H9 (cell line): ENCODE measurements at regions not wholly inside any gene's neighbourhood (a gene's known extent, or its start where the extent isn't known, plus 50 kb on each side); places are given as distances from the start of the nearest gene placed in this dataset.

Experiments used
- DNase-seq: peaks from one replicate; pipeline ENCODE4 v3.0.0-alpha.2; 2017
- H2AFZ ChIP-seq: one replicate; pipeline ENCODE4 v1.6.1; 2013; ENCODE audit warnings: mild to moderate bottlenecking, low read length, control low read depth, moderate library complexity
- H2AK5ac ChIP-seq: 2 replicates; pipeline ENCODE4 v1.6.1; 2013; ENCODE audit warnings: low read length, control low read depth, mixed read lengths; ENCODE audit not compliant: insufficient read length
- H2BK120ac ChIP-seq: one replicate; pipeline ENCODE4 v1.6.1; 2013; ENCODE audit warnings: low read depth, mild to moderate bottlenecking, low read length, control low read depth, inconsistent platforms; ENCODE audit not compliant: poor library complexity, severe bottlenecking
- H2BK12ac ChIP-seq: 2 replicates; pipeline ENCODE4 v1.6.1; 2013; ENCODE audit warnings: low read length, control low read depth, mixed read lengths, low read depth; ENCODE audit not compliant: insufficient read length
- H2BK15ac ChIP-seq: 2 replicates; pipeline ENCODE4 v1.6.1; 2013; ENCODE audit warnings: low read depth, low read length, control low read depth
- H2BK20ac ChIP-seq: one replicate; pipeline ENCODE4 v1.6.1; 2013; ENCODE audit warnings: low read depth, mild to moderate bottlenecking, low read length, control low read depth, inconsistent platforms; ENCODE audit not compliant: poor library complexity, severe bottlenecking
- H2BK5ac ChIP-seq: 2 replicates; pipeline ENCODE4 v1.6.1; 2013; ENCODE audit warnings: low read length, control low read depth, mixed read lengths; ENCODE audit not compliant: insufficient read length
- H3K14ac ChIP-seq: 2 replicates; pipeline ENCODE4 v1.6.1; 2013; ENCODE audit warnings: low read length, control low read depth; ENCODE audit not compliant: insufficient read depth
- H3K18ac ChIP-seq: 2 replicates; pipeline ENCODE4 v1.6.1; 2013; ENCODE audit warnings: low read depth, mild to moderate bottlenecking, mixed read lengths, low read length, control low read depth; ENCODE audit not compliant: insufficient read length
- H3K23ac ChIP-seq: 2 replicates; pipeline ENCODE4 v1.6.1; 2013; ENCODE audit warnings: low read length, control low read depth, mixed read lengths, low read depth; ENCODE audit not compliant: insufficient read length
- H3K23me2 ChIP-seq: 2 replicates; pipeline ENCODE4 v1.6.1; 2013; ENCODE audit warnings: low read depth, mild to moderate bottlenecking, mixed read lengths, low read length, control low read depth; ENCODE audit not compliant: insufficient read length, poor library complexity, severe bottlenecking
- H3K27ac ChIP-seq: 2 replicates; pipeline ENCODE4 v1.5.1; 2013; ENCODE audit warnings: low read length, control low read depth, mixed read lengths, low read depth; ENCODE audit not compliant: insufficient read length
- H3K27me3 ChIP-seq: 2 replicates; pipeline ENCODE4 v1.6.1; 2013; ENCODE audit warnings: low read length, control low read depth, inconsistent platforms; ENCODE audit not compliant: insufficient read depth
- H3K4ac ChIP-seq: 2 replicates; pipeline ENCODE4 v1.6.1; 2013; ENCODE audit warnings: low read depth, mild to moderate bottlenecking, control low read depth, inconsistent platforms, low read length, moderate library complexity
- H3K4me1 ChIP-seq: 2 replicates; pipeline ENCODE4 v1.6.1; 2013; ENCODE audit warnings: low read length, control low read depth, inconsistent platforms; ENCODE audit not compliant: insufficient read depth
- H3K4me2 ChIP-seq: 2 replicates; pipeline ENCODE4 v1.6.1; 2013; ENCODE audit warnings: low read length, control low read depth, mixed read lengths; ENCODE audit not compliant: insufficient read length, insufficient read depth
- H3K56ac ChIP-seq: 2 replicates; pipeline ENCODE4 v1.6.1; 2013; ENCODE audit warnings: low read depth, mild to moderate bottlenecking, mixed read lengths, low read length, control low read depth; ENCODE audit not compliant: insufficient read length
- H3K79me1 ChIP-seq: 2 replicates; pipeline ENCODE4 v1.6.1; 2013; ENCODE audit warnings: low read depth, mild to moderate bottlenecking, moderate library complexity, low read length, control low read depth, inconsistent platforms; ENCODE audit not compliant: insufficient read depth, poor library complexity, severe bottlenecking
- H3K79me2 ChIP-seq: 2 replicates; pipeline ENCODE4 v1.6.1; 2013; ENCODE audit warnings: low read length, control low read depth, inconsistent platforms; ENCODE audit not compliant: insufficient read depth
- H3K9ac ChIP-seq: 2 replicates; pipeline ENCODE4 v1.6.1; 2013; ENCODE audit warnings: low read length, control low read depth, mixed read lengths; ENCODE audit not compliant: insufficient read length; ENCODE audit errors: extremely low read depth
- H3K9me3 ChIP-seq: one replicate; pipeline ENCODE4 v1.6.1; 2013; ENCODE audit warnings: low read depth, low read length, inconsistent platforms; ENCODE audit not compliant: control insufficient read depth
- H3T11ph ChIP-seq: one replicate; pipeline ENCODE4 v1.6.1; 2013; ENCODE audit warnings: mild to moderate bottlenecking, low read length, control low read depth, inconsistent platforms
- H4K20me1 ChIP-seq: one replicate; pipeline ENCODE4 v1.6.1; 2013; ENCODE audit not compliant: control insufficient read depth, insufficient read length, insufficient read depth
- H4K5ac ChIP-seq: 2 replicates; pipeline ENCODE4 v1.6.1; 2013; ENCODE audit warnings: low read depth, mild to moderate bottlenecking, mixed read lengths, low read length, control low read depth; ENCODE audit not compliant: insufficient read length
- H4K8ac ChIP-seq: replicated peaks from 2 replicates; pipeline ENCODE4 v1.6.1; 2013; ENCODE audit warnings: low read length, control low read depth, mixed read lengths, low read depth; ENCODE audit not compliant: insufficient read length
- H4K91ac ChIP-seq: 2 replicates; pipeline ENCODE4 v1.6.1; 2013; ENCODE audit warnings: low read depth, mild to moderate bottlenecking, moderate library complexity, mixed read lengths, low read length, control low read depth; ENCODE audit not compliant: insufficient read length
- H3K27ac Mint-ChIP-seq, 3 experiments: 2 replicates in 2 of 3; 3 replicates in 1 of 3; pipeline ENCODE4 v1.8.0; 2020 to 2021; ENCODE audit warnings: mixed read lengths in 3 of 3, mild to moderate bottlenecking in 1 of 3, moderate library complexity in 1 of 3
- H3K27me3 Mint-ChIP-seq: 2 replicates; pipeline ENCODE4 v1.8.0; 2021; ENCODE audit warnings: low read depth, mild to moderate bottlenecking, moderate library complexity, mixed read lengths
- H3K36me3 Mint-ChIP-seq, 3 experiments: 2 replicates in 2 of 3; 3 replicates in 1 of 3; pipeline ENCODE4 v1.8.0; 2020 to 2021; ENCODE audit warnings: low read depth in 3 of 3, mixed read lengths in 3 of 3; ENCODE audit not compliant: insufficient read depth in 1 of 3
- H3K4me1 Mint-ChIP-seq, 2 experiments: 2 replicates each; pipeline ENCODE4 v1.8.0; 2020; ENCODE audit warnings: mixed read lengths in 2 of 2
- H3K4me3 Mint-ChIP-seq, 2 experiments: 2 replicates in 1 of 2; 3 replicates in 1 of 2; pipeline ENCODE4 v1.8.0; 2020 to 2021; ENCODE audit warnings: mild to moderate bottlenecking in 2 of 2, mixed read lengths in 2 of 2, moderate library complexity in 1 of 2
- H3K9me3 Mint-ChIP-seq, 2 experiments: 2 replicates in 1 of 2; 3 replicates in 1 of 2; pipeline ENCODE4 v1.8.0; 2020; ENCODE audit warnings: mild to moderate bottlenecking in 2 of 2, mixed read lengths in 2 of 2, moderate library complexity in 1 of 2
- WGBS: extraction: QIAGEN DNeasy Blood & Tissue Kit; methylation state at CpG from one replicate; pipeline ENCODE4 v1.1.7; 2013; ENCODE audit warnings: missing lambda C conversion rate, low lambda C conversion rate, mixed read lengths; ENCODE audit not compliant: insufficient read length; ENCODE audit errors: extremely low coverage; 5-methylcytosine and 5-hydroxymethylcytosine counted together
- TF ChIP-seq, protein P1 (sequence below): fragments of 200-600 bp; sonication (generic); conservative IDR thresholded peaks from 3 replicates; pipeline ENCODE4 v1.8.0; 2021; ENCODE audit warnings: antibody characterized with exemption, mild to moderate bottlenecking

- H3K18ac ChIP-seq = no peak overlapping the region
- H3K23ac ChIP-seq = no peak overlapping the region
- H3K9me3 ChIP-seq = no peaks in the 10 kb centered on the region
- H4K8ac ChIP-seq = no peak overlapping the region
- no peak overlapping the region for H4K5ac ChIP-seq
- no CpG with 5 or more reads among the region's 26 CpGs for WGBS
- Mint-ChIP-seq H3K27me3 (peaks cover 48% of the 10 kb centered on the region), H3K27ac (no peak overlapping the region), H3K4me1 (peaks cover 4 to 16% of the 10 kb centered on the region in 2 experiments), H3K9me3 (no peaks in the 10 kb centered on the region; a peak in 1 of 5 replicates), H3K4me3 (no peak overlapping the region), H3K36me3 (no peaks in the 10 kb centered on the region)
- H4K91ac ChIP-seq = no peak overlapping the region
- H3K79me2 ChIP-seq = no peaks in the 10 kb centered on the region
- no peak overlapping the region for H3K4ac ChIP-seq
- no peak overlapping the region for H2AK5ac ChIP-seq
- H3K9ac ChIP-seq = no peak overlapping the region
- H2BK20ac ChIP-seq = no peak overlapping the region
- H3K23me2 ChIP-seq = no peaks in the 10 kb centered on the region
- no peak overlapping the region for H2AFZ ChIP-seq
- no peaks in the 10 kb centered on the region for H4K20me1 ChIP-seq
- no peak overlapping the region for H3K14ac ChIP-seq
- H2BK120ac ChIP-seq = no peak overlapping the region
- H3K27me3 ChIP-seq = peaks cover under 1% of the 10 kb centered on the region; the same call in 1 of the 2 replicates
- H2BK12ac ChIP-seq = no peak overlapping the region
- TF ChIP-seq, protein P1, sequence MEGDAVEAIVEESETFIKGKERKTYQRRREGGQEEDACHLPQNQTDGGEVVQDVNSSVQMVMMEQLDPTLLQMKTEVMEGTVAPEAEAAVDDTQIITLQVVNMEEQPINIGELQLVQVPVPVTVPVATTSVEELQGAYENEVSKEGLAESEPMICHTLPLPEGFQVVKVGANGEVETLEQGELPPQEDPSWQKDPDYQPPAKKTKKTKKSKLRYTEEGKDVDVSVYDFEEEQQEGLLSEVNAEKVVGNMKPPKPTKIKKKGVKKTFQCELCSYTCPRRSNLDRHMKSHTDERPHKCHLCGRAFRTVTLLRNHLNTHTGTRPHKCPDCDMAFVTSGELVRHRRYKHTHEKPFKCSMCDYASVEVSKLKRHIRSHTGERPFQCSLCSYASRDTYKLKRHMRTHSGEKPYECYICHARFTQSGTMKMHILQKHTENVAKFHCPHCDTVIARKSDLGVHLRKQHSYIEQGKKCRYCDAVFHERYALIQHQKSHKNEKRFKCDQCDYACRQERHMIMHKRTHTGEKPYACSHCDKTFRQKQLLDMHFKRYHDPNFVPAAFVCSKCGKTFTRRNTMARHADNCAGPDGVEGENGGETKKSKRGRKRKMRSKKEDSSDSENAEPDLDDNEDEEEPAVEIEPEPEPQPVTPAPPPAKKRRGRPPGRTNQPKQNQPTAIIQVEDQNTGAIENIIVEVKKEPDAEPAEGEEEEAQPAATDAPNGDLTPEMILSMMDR = no peak
- no peak overlapping the region for H3K4me2 ChIP-seq
- no peaks in the 10 kb centered on the region for H3K79me1 ChIP-seq
- H2BK5ac ChIP-seq = no peak overlapping the region
- H3K56ac ChIP-seq = no peak overlapping the region
- H3T11ph ChIP-seq = no peak overlapping the region
- DNase-seq = no peak
- H3K27ac ChIP-seq = no peak overlapping the region
- no peaks in the 10 kb centered on the region for H3K4me1 ChIP-seq
- H2BK15ac ChIP-seq = no peak overlapping the region
Observed at GRCh38 chr13:112325142-112325808, 50.9 kb upstream of the SPACA7 start.
